ENCODE measurements at regions not wholly inside any gene's neighbourhood (a gene's known extent, or its start where the extent isn't known, plus 50 kb on each side); places are given as distances from the start of the nearest gene placed in this dataset.

- H3F3A ChIP-seq (ENCODE audit: insufficient read depth, low read depth), result no peaks in the 10 kb centered on the region
- H3K9me2 ChIP-seq (ENCODE audit: insufficient read depth), result no peaks in the 10 kb centered on the region
- no peak for TF ChIP-seq EZH2 (IDR thresholded peaks at IDR 0.05; ENCODE audit: low read depth)
- TF ChIP-seq, protein P1, sequence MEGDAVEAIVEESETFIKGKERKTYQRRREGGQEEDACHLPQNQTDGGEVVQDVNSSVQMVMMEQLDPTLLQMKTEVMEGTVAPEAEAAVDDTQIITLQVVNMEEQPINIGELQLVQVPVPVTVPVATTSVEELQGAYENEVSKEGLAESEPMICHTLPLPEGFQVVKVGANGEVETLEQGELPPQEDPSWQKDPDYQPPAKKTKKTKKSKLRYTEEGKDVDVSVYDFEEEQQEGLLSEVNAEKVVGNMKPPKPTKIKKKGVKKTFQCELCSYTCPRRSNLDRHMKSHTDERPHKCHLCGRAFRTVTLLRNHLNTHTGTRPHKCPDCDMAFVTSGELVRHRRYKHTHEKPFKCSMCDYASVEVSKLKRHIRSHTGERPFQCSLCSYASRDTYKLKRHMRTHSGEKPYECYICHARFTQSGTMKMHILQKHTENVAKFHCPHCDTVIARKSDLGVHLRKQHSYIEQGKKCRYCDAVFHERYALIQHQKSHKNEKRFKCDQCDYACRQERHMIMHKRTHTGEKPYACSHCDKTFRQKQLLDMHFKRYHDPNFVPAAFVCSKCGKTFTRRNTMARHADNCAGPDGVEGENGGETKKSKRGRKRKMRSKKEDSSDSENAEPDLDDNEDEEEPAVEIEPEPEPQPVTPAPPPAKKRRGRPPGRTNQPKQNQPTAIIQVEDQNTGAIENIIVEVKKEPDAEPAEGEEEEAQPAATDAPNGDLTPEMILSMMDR (conservative IDR thresholded peaks at IDR 0.05), result no peak
- H3K4me1 ChIP-seq (replicated peaks; ENCODE audit: insufficient read depth), result no peaks in the 10 kb centered on the region
- intact Hi-C loops (cut with micrococcal nuclease; ENCODE audit: unreplicated experiment), result no loop called here
- no peaks in the 10 kb centered on the region for H3K27me3 ChIP-seq (ENCODE audit: insufficient read depth, low read depth)
- ChIA-PET CTCF (no interaction called here), POLR2A (ENCODE audit: unreplicated experiment) (no interaction called here)
- H4K20me1 ChIP-seq (ENCODE audit: insufficient read depth), result no peaks in the 10 kb centered on the region
- no TSS peak for BruUV-seq (replicated peaks)
- no peak overlapping the region for H3K4me2 ChIP-seq
- no peaks in the 10 kb centered on the region for H3K36me3 ChIP-seq (ENCODE audit: low read depth)
- no peak for DNase-seq
- H3K27ac ChIP-seq, result no peak overlapping the region
- H3K9me3 ChIP-seq (ENCODE audit: insufficient read depth, low read depth), result no peaks in the 10 kb centered on the region
- H2AFZ ChIP-seq, result no peak overlapping the region
- H3K4me3 ChIP-seq, result no peak overlapping the region
- H3K79me2 ChIP-seq (ENCODE audit: low read depth), result no peaks in the 10 kb centered on the region
These were observed 58.6 kb upstream of the PDX1 start for GRCh38 chr13:27861165-27861564.

GRCh38 chr13:27868641-27869435 lies 51.0 kb upstream of the PDX1 start:
- Histone ChIP-seq H3K27me3 (ENCODE audit: insufficient read depth, low read depth) (no peaks in the 10 kb centered on the region), H2AFZ (peak overlapping the region; percentile 28; the same call in 1 of the 2 replicates), H3K4me2 (no peak overlapping the region), H4K20me1 (ENCODE audit: insufficient read depth) (no peaks in the 10 kb centered on the region), H3K36me3 (ENCODE audit: low read depth) (no peaks in the 10 kb centered on the region), H3K79me2 (ENCODE audit: low read depth) (no peaks in the 10 kb centered on the region), H3K4me3 (no peak overlapping the region), H3K27ac (no peak overlapping the region), H3K9me3 (ENCODE audit: insufficient read depth, low read depth) (no peaks in the 10 kb centered on the region), H3K9me2 (ENCODE audit: insufficient read depth) (no peaks in the 10 kb centered on the region), H3K4me1 (replicated peaks; ENCODE audit: insufficient read depth) (no peaks in the 10 kb centered on the region), H3F3A (ENCODE audit: insufficient read depth, low read depth) (no peaks in the 10 kb centered on the region)
- TF ChIP-seq, protein P1 (conservative IDR thresholded peaks at IDR 0.05), result peak; percentile 72
- no peak for TF ChIP-seq EZH2 (IDR thresholded peaks at IDR 0.05; ENCODE audit: low read depth)
- BruUV-seq (replicated peaks), result no TSS peak
- intact Hi-C loops (cut with micrococcal nuclease; ENCODE audit: unreplicated experiment), result no loop called here
- CTCF ChIA-PET, result no interaction called here
- DNase-seq, result no peak
- POLR2A ChIA-PET (ENCODE audit: unreplicated experiment), result interaction anchor here (0.6 kb wide), 1 partner anchor 92 kb away, joined by 3 read pairs; no protein-coding TSS in a partner anchor

GRCh38 chr13:27869436-27870095 lies 50.2 kb upstream of the PDX1 start:
- Histone ChIP-seq H3F3A (ENCODE audit: insufficient read depth, low read depth) (no peaks in the 10 kb centered on the region), H3K4me2 (no peak overlapping the region), H4K20me1 (ENCODE audit: insufficient read depth) (no peaks in the 10 kb centered on the region), H3K27ac (no peak overlapping the region), H3K4me3 (no peak overlapping the region), H3K27me3 (ENCODE audit: insufficient read depth, low read depth) (no peaks in the 10 kb centered on the region), H2AFZ (peak overlapping the region; percentile 28; the same call in 1 of the 2 replicates), H3K9me2 (ENCODE audit: insufficient read depth) (no peaks in the 10 kb centered on the region), H3K4me1 (replicated peaks; ENCODE audit: insufficient read depth) (no peaks in the 10 kb centered on the region), H3K79me2 (ENCODE audit: low read depth) (no peaks in the 10 kb centered on the region), H3K36me3 (ENCODE audit: low read depth) (no peaks in the 10 kb centered on the region), H3K9me3 (ENCODE audit: insufficient read depth, low read depth) (no peaks in the 10 kb centered on the region)
- DNase-seq, result no peak
- BruUV-seq (replicated peaks), result no TSS peak
- intact Hi-C loops (cut with micrococcal nuclease; ENCODE audit: unreplicated experiment), result no loop called here
- ChIA-PET POLR2A (ENCODE audit: unreplicated experiment) (no interaction called here), CTCF (no interaction called here)
- TF ChIP-seq EZH2 (IDR thresholded peaks at IDR 0.05; ENCODE audit: low read depth), result no peak
- TF ChIP-seq, protein P1 (conservative IDR thresholded peaks at IDR 0.05), result peak; percentile 48; the same call in 1 of the 2 replicates

All from PC-9 (cell line).